Iris pigment epithelial cell (primary cell): ENCODE measurements at regions not wholly inside any gene's neighbourhood (a gene's known extent, or its start where the extent isn't known, plus 50 kb on each side); places are given as distances from the start of the nearest gene placed in this dataset.

ENCODE experiments used
- DNase-seq: peaks from one replicate; pipeline ENCODE4 v3.0.0-alpha.2; 2011; ENCODE audit warnings: low read depth

GRCh38 chr14:71287567-71287966 lies 380.3 kb downstream of the PCNX1 start:
- DNase-seq: no peak

- no peak for DNase-seq
Measured at GRCh38 chr14:71289536-71289935, 382.3 kb downstream of the PCNX1 start.

GRCh38 chr14:71290301-71290700 lies 383.0 kb downstream of the PCNX1 start:
- DNase-seq: no peak

- DNase-seq: peak; percentile 86
Measured at GRCh38 chr14:71290960-71291466, 383.8 kb downstream of the PCNX1 start.

- DNase-seq: no peak
Measured at GRCh38 chr14:71296184-71296583, 388.9 kb downstream of the PCNX1 start.

- peak; percentile 68 for DNase-seq
Measured at GRCh38 chr14:71300566-71301330, 393.5 kb downstream of the PCNX1 start.

GRCh38 chr14:71301611-71302010 lies 394.4 kb downstream of the PCNX1 start:
- DNase-seq: no peak

- no peak for DNase-seq
Measured at GRCh38 chr14:71304690-71305089, 397.4 kb downstream of the PCNX1 start.

- no peak for DNase-seq
Measured at GRCh38 chr14:71308671-71309070, 401.4 kb downstream of the PCNX1 start.

- no peak for DNase-seq
Measured at GRCh38 chr14:71309756-71310155, 402.5 kb downstream of the PCNX1 start.

- DNase-seq: no peak
Measured at GRCh38 chr14:71311061-71311460, 403.8 kb downstream of the PCNX1 start.

GRCh38 chr14:71314717-71315116 lies 407.5 kb downstream of the PCNX1 start:
- DNase-seq: no peak

- no peak for DNase-seq
Measured at GRCh38 chr14:71317385-71318096, 410.3 kb downstream of the PCNX1 start.

- DNase-seq: no peak
Measured at GRCh38 chr14:71318097-71318459, 410.8 kb downstream of the PCNX1 start.

GRCh38 chr14:71319666-71320065 lies 412.4 kb downstream of the PCNX1 start:
- peak; percentile 38 for DNase-seq

GRCh38 chr14:71320107-71320733 lies 413.0 kb downstream of the PCNX1 start, which contains the start of gene SIPA1L1:
SIPA1L1 (plus strand) TSS chr14:71320476.
- peak; percentile 99 for DNase-seq

GRCh38 chr14:71320734-71321573 lies 413.7 kb downstream of the PCNX1 start:
- peak; percentile 81 for DNase-seq

- peak; percentile 74 for DNase-seq
Measured at GRCh38 chr14:71321574-71322315, 414.5 kb downstream of the PCNX1 start.

GRCh38 chr14:71322655-71323250 lies 415.5 kb downstream of the PCNX1 start:
- peak; percentile 74 for DNase-seq

- DNase-seq: peak; percentile 86
Measured at GRCh38 chr14:71324767-71325272, 417.6 kb downstream of the PCNX1 start.
